MM.1S (cell line): ENCODE measurements at regions not wholly inside any gene's neighbourhood (a gene's known extent, or its start where the extent isn't known, plus 50 kb on each side); places are given as distances from the start of the nearest gene placed in this dataset.

Source experiments
- DNase-seq: peaks from one replicate; pipeline ENCODE4 v3.0.0-alpha.2; 2015
- H2AFZ ChIP-seq: fragments of 300-600 bp; sonication (generic); 2 replicates; pipeline ENCODE4 v1.6.0; 2016; ENCODE audit warnings: antibody characterized with exemption, low read length
- H3F3A ChIP-seq: fragments of 300-600 bp; sonication (generic); 2 replicates; pipeline ENCODE4 v1.6.1; 2016; ENCODE audit warnings: mild to moderate bottlenecking, antibody characterized with exemption, low read length, moderate library complexity, mixed read lengths; ENCODE audit not compliant: insufficient read depth
- H3K27ac ChIP-seq: fragments of 300-600 bp; sonication (generic); 2 replicates; pipeline ENCODE4 v1.5.1; 2016; ENCODE audit warnings: mild to moderate bottlenecking, low read length
- H3K27me3 ChIP-seq: fragments of 300-600 bp; sonication (generic); replicated peaks from 2 replicates; pipeline ENCODE4 v1.6.0; 2016; ENCODE audit warnings: low read length; ENCODE audit not compliant: insufficient read depth
- H3K36me3 ChIP-seq: fragments of 300-600 bp; sonication (generic); replicated peaks from 2 replicates; pipeline ENCODE4 v1.6.1; 2016; ENCODE audit warnings: mild to moderate bottlenecking, low read length, mixed read lengths; ENCODE audit not compliant: insufficient read depth
- H3K4me1 ChIP-seq: fragments of 300-600 bp; sonication (generic); 2 replicates; pipeline ENCODE4 v1.6.1; 2016; ENCODE audit warnings: low read length, mixed read lengths
- H3K4me2 ChIP-seq: fragments of 300-600 bp; sonication (generic); 2 replicates; pipeline ENCODE4 v1.6.0; 2016; ENCODE audit warnings: low read depth, low read length
- H3K4me3 ChIP-seq: fragments of 300-600 bp; sonication (generic); 2 replicates; pipeline ENCODE4 v1.5.1; 2016; ENCODE audit warnings: low read length, mixed read lengths
- H3K79me2 ChIP-seq: fragments of 300-600 bp; sonication (generic); 2 replicates; pipeline ENCODE4 v1.6.1; 2016; ENCODE audit warnings: mixed run types, low read length, mixed read lengths
- H3K9ac ChIP-seq: fragments of 300-600 bp; sonication (generic); 2 replicates; pipeline ENCODE4 v1.6.1; 2016; ENCODE audit warnings: low read length, mixed read lengths
- H3K9me2 ChIP-seq: fragments of 300-600 bp; sonication (generic); replicated peaks from 2 replicates; pipeline ENCODE4 v1.6.1; 2016; ENCODE audit warnings: mild to moderate bottlenecking, low read length, mixed read lengths; ENCODE audit not compliant: insufficient read depth
- H3K9me3 ChIP-seq: fragments of 300-600 bp; sonication (generic); replicated peaks from 2 replicates; pipeline ENCODE4 v1.6.1; 2016; ENCODE audit warnings: mild to moderate bottlenecking, low read length, mixed read lengths; ENCODE audit not compliant: insufficient read depth
- H4K20me1 ChIP-seq: fragments of 300-600 bp; sonication (generic); 2 replicates; pipeline ENCODE4 v1.6.1; 2016; ENCODE audit warnings: mild to moderate bottlenecking, low read length, moderate library complexity, mixed read lengths; ENCODE audit not compliant: insufficient read depth
- EZH2 ChIP-seq: fragments of 300-600 bp; sonication (generic); optimal IDR thresholded peaks from 2 replicates; pipeline ENCODE3; 2017; ENCODE audit warnings: low read depth, mild to moderate bottlenecking, antibody characterized with exemption, low read length, mixed read lengths
- EZH2phosphoT487 ChIP-seq: fragments of 300-600 bp; sonication (generic); IDR thresholded peaks from 2 replicates; pipeline ENCODE4 v1.6.1; 2018; ENCODE audit warnings: antibody characterized with exemption, low read length
- TF ChIP-seq, protein P1 (sequence below): fragments of 300-600 bp; sonication (generic); IDR thresholded peaks from 2 replicates; pipeline ENCODE4 v1.5.1; 2016; ENCODE audit warnings: antibody characterized with exemption, low read length, mixed read lengths

DNA sequence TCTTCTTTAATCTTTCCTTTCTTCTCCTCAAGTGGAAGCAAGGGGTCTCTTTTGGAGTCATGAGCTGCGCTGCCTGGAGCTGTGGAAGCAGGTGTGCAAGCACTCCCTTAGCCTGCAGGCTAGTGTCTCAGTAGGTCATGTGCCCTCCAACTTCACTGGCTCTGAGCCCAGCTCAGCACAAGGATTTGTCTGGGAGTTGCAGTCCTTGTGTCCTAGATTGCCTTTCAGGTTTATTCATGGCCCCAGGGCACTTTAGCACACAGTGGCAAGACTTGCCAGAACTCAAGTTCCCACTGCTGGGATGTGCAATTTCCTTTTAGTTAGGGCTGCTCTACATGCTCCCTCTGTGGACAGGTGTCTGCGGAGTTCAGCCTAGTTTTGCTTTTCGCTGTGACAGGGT, 211.7 kb downstream of the LIG4 start:
- H3K4me1 ChIP-seq: no peaks in the 10 kb centered on the region
- H3F3A ChIP-seq: no peaks in the 10 kb centered on the region
- no peak overlapping the region for H3K4me2 ChIP-seq
- H2AFZ ChIP-seq: no peak overlapping the region
- H4K20me1 ChIP-seq: no peaks in the 10 kb centered on the region
- H3K27ac ChIP-seq: no peak overlapping the region
- no peaks in the 10 kb centered on the region for H3K27me3 ChIP-seq
- H3K4me3 ChIP-seq: no peak overlapping the region
- no peaks in the 10 kb centered on the region for H3K9me2 ChIP-seq
- H3K79me2 ChIP-seq: no peaks in the 10 kb centered on the region
- H3K36me3 ChIP-seq: no peaks in the 10 kb centered on the region
- no peak for TF ChIP-seq EZH2
- TF ChIP-seq, protein P1, sequence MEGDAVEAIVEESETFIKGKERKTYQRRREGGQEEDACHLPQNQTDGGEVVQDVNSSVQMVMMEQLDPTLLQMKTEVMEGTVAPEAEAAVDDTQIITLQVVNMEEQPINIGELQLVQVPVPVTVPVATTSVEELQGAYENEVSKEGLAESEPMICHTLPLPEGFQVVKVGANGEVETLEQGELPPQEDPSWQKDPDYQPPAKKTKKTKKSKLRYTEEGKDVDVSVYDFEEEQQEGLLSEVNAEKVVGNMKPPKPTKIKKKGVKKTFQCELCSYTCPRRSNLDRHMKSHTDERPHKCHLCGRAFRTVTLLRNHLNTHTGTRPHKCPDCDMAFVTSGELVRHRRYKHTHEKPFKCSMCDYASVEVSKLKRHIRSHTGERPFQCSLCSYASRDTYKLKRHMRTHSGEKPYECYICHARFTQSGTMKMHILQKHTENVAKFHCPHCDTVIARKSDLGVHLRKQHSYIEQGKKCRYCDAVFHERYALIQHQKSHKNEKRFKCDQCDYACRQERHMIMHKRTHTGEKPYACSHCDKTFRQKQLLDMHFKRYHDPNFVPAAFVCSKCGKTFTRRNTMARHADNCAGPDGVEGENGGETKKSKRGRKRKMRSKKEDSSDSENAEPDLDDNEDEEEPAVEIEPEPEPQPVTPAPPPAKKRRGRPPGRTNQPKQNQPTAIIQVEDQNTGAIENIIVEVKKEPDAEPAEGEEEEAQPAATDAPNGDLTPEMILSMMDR: no peak
- TF ChIP-seq EZH2phosphoT487: no peak
- H3K9ac ChIP-seq: no peak overlapping the region
- no peak for DNase-seq
- H3K9me3 ChIP-seq: no peaks in the 10 kb centered on the region

- Histone ChIP-seq H4K20me1 (no peaks in the 10 kb centered on the region), H3K27ac (no peak overlapping the region), H3K27me3 (no peaks in the 10 kb centered on the region), H3K79me2 (no peaks in the 10 kb centered on the region), H3K9me2 (no peaks in the 10 kb centered on the region), H3F3A (no peaks in the 10 kb centered on the region), H3K36me3 (no peaks in the 10 kb centered on the region), H3K4me1 (no peaks in the 10 kb centered on the region), H3K4me3 (no peak overlapping the region), H3K9ac (no peak overlapping the region), H3K9me3 (no peaks in the 10 kb centered on the region), H3K4me2 (no peak overlapping the region), H2AFZ (no peak overlapping the region)
- no peak for TF ChIP-seq EZH2phosphoT487
- TF ChIP-seq, protein P1: no peak
- no peak for TF ChIP-seq EZH2
- no peak for DNase-seq
Measured at GRCh38 chr13:108000998-108001397, 214.3 kb downstream of the LIG4 start.

DNA sequence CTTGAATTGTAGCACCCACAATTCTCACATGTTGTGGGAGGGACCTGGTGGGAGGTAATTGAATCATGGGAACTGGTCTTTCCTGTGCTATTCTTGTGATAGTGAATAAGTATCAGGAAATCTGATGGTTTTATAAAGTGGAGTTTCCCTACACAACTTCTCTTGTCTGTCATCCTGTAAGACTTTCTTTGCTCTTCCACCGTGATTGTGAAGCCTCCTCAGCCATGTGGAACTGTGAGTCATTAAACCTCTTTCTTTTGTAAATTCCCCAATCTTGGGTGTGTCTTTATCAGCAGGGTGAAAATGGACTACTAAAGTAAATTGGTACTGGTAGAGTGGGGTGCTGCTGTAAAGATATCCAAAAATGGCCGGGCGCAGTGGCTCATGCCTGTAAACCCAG, 215.6 kb downstream of the LIG4 start:
- Histone ChIP-seq H3F3A (no peaks in the 10 kb centered on the region), H3K4me1 (no peaks in the 10 kb centered on the region), H2AFZ (no peak overlapping the region), H3K9me2 (no peaks in the 10 kb centered on the region), H3K79me2 (no peaks in the 10 kb centered on the region), H3K36me3 (no peaks in the 10 kb centered on the region), H3K4me2 (no peak overlapping the region), H3K9ac (no peak overlapping the region), H3K27me3 (no peaks in the 10 kb centered on the region), H4K20me1 (no peaks in the 10 kb centered on the region), H3K9me3 (no peaks in the 10 kb centered on the region), H3K27ac (no peak overlapping the region), H3K4me3 (no peak overlapping the region)
- TF ChIP-seq EZH2phosphoT487 (no peak), EZH2 (no peak)
- TF ChIP-seq, protein P1: no peak
- no peak for DNase-seq
